PC-3 (cell line): ENCODE measurements at regions not wholly inside any gene's neighbourhood (a gene's known extent, or its start where the extent isn't known, plus 50 kb on each side); places are given as distances from the start of the nearest gene placed in this dataset.
"Not testable (repeated sequence)": the region's sequence is repeated elsewhere in the genome, so short reads cannot be mapped to it uniquely, and the experiment has no call there.

Experiments
- EZH2 ChIP-seq: fragments of 300-600 bp; sonication (generic); IDR thresholded peaks from one replicate; pipeline ENCODE4 v1.6.1; 2017; ENCODE audit warnings: antibody characterized with exemption, mild to moderate bottlenecking, low read length; ENCODE audit not compliant: unreplicated experiment
- EZH2phosphoT487 ChIP-seq: fragments of 300-600 bp; sonication (generic); IDR thresholded peaks from 2 replicates; pipeline ENCODE4 v1.6.1; 2018; ENCODE audit warnings: mild to moderate bottlenecking, antibody characterized with exemption, low read length, borderline replicate concordance
- TF ChIP-seq, protein P1 (sequence below): fragments of 300-600 bp; sonication (generic); conservative IDR thresholded peaks from 2 replicates; pipeline ENCODE4 v1.5.1; 2017; ENCODE audit warnings: antibody characterized with exemption, low read depth, mild to moderate bottlenecking, low read length

DNA sequence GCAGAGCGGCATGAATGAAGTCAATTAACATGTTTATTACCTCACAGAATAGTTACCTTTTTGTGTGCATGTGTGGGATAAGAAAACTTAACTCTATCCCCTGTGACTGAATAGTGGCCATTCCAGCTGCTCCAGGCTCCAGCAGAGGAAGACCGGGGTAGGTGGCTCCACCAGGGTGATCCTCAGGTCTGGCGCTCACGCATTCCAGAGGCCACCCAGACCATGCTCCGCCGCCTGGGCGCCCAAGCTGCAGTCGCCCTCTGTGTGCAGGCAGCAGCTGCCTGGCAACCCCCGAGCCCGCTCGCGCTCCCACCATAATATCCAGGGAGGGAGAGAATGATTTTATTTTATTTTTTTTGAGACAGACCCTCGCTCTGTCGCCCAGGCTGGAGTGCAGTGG, 1474.5 kb upstream of the TPTE start:
- TF ChIP-seq, protein P1, sequence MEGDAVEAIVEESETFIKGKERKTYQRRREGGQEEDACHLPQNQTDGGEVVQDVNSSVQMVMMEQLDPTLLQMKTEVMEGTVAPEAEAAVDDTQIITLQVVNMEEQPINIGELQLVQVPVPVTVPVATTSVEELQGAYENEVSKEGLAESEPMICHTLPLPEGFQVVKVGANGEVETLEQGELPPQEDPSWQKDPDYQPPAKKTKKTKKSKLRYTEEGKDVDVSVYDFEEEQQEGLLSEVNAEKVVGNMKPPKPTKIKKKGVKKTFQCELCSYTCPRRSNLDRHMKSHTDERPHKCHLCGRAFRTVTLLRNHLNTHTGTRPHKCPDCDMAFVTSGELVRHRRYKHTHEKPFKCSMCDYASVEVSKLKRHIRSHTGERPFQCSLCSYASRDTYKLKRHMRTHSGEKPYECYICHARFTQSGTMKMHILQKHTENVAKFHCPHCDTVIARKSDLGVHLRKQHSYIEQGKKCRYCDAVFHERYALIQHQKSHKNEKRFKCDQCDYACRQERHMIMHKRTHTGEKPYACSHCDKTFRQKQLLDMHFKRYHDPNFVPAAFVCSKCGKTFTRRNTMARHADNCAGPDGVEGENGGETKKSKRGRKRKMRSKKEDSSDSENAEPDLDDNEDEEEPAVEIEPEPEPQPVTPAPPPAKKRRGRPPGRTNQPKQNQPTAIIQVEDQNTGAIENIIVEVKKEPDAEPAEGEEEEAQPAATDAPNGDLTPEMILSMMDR: not testable (repeated sequence)
- TF ChIP-seq EZH2, EZH2phosphoT487: not testable (repeated sequence)
